Lower lobe of right lung (tissue), 2 donors: ENCODE measurements at regions not wholly inside any gene's neighbourhood (a gene's known extent, or its start where the extent isn't known, plus 50 kb on each side); places are given as distances from the start of the nearest gene placed in this dataset.

Experiments
- ATAC-seq, 2 donors: fragments of 200-7000 bp; cut with Tn5 transposase; one replicate each; pipeline ENCODE4 v1.9.1; 2020 to 2022; ENCODE audit warnings: mild to moderate bottlenecking in 2 of 2, moderate library complexity in 2 of 2
- DNase-seq: peaks from one replicate; pipeline ENCODE4 v3.0.0-alpha.2; 2020
- H3K27ac ChIP-seq: fragments of 200-600 bp; one replicate; pipeline ENCODE4 v1.8.0; 2022
- H3K27me3 ChIP-seq: fragments of 200-600 bp; one replicate; pipeline ENCODE4 v1.8.0; 2022; ENCODE audit warnings: low read depth
- H3K36me3 ChIP-seq: fragments of 200-600 bp; one replicate; pipeline ENCODE4 v1.8.0; 2022; ENCODE audit warnings: mild to moderate bottlenecking
- H3K4me1 ChIP-seq: fragments of 200-600 bp; one replicate; pipeline ENCODE4 v1.8.0; 2022
- H3K4me3 ChIP-seq: fragments of 200-600 bp; one replicate; pipeline ENCODE4 v1.8.0; 2022; ENCODE audit warnings: mild to moderate bottlenecking
- H3K9me3 ChIP-seq: fragments of 200-600 bp; one replicate; pipeline ENCODE4 v1.8.0; 2022
- CTCF ChIP-seq: fragments of 200-600 bp; IDR thresholded peaks from one replicate; pipeline ENCODE4 v1.8.0; 2022; ENCODE audit warnings: antibody characterized with exemption, mild to moderate bottlenecking
- intact Hi-C: fragments of 100-400 bp; cut with DNase I; formaldehyde crosslinking; loops from one replicate; pipeline ENCODE4 v1.11.0; 2022
- donor health status: DM: no; HTN: yes; CAD: no; lungs with severe emphysema.

GRCh38 chr10:120069700-120070099 is 177.2 kb downstream of the SEC23IP start:
- Histone ChIP-seq H3K4me1 (no peaks in the 10 kb centered on the region), H3K4me3 (no peak overlapping the region), H3K27me3 (peaks cover 11% of the 10 kb centered on the region), H3K9me3 (no peaks in the 10 kb centered on the region), H3K36me3 (no peaks in the 10 kb centered on the region), H3K27ac (no peak overlapping the region)
- no peak for DNase-seq
- ATAC-seq, result no peak
- intact Hi-C loops, result no loop called here
- no peak for TF ChIP-seq CTCF

GRCh38 chr10:120075349-120075748 is 182.8 kb downstream of the SEC23IP start:
- no peak for TF ChIP-seq CTCF
- no peak overlapping the region for H3K27ac ChIP-seq
- peaks cover 11% of the 10 kb centered on the region for H3K27me3 ChIP-seq
- ATAC-seq, result no peak
- intact Hi-C loops, result no loop called here
- no peaks in the 10 kb centered on the region for H3K36me3 ChIP-seq
- no peaks in the 10 kb centered on the region for H3K9me3 ChIP-seq
- no peak overlapping the region for H3K4me3 ChIP-seq
- H3K4me1 ChIP-seq, result no peaks in the 10 kb centered on the region
- DNase-seq, result no peak

- ATAC-seq (no peak), DNase-seq (no peak)
- H3K27ac ChIP-seq, result no peak overlapping the region
- H3K27me3 ChIP-seq, result no peaks in the 10 kb centered on the region
- intact Hi-C loops, result no loop called here
- H3K9me3 ChIP-seq, result no peaks in the 10 kb centered on the region
- H3K4me3 ChIP-seq, result no peak overlapping the region
- no peaks in the 10 kb centered on the region for H3K36me3 ChIP-seq
- no peaks in the 10 kb centered on the region for H3K4me1 ChIP-seq
- TF ChIP-seq CTCF, result no peak
These were observed 184.6 kb downstream of the SEC23IP start for GRCh38 chr10:120076996-120077706.

DNA sequence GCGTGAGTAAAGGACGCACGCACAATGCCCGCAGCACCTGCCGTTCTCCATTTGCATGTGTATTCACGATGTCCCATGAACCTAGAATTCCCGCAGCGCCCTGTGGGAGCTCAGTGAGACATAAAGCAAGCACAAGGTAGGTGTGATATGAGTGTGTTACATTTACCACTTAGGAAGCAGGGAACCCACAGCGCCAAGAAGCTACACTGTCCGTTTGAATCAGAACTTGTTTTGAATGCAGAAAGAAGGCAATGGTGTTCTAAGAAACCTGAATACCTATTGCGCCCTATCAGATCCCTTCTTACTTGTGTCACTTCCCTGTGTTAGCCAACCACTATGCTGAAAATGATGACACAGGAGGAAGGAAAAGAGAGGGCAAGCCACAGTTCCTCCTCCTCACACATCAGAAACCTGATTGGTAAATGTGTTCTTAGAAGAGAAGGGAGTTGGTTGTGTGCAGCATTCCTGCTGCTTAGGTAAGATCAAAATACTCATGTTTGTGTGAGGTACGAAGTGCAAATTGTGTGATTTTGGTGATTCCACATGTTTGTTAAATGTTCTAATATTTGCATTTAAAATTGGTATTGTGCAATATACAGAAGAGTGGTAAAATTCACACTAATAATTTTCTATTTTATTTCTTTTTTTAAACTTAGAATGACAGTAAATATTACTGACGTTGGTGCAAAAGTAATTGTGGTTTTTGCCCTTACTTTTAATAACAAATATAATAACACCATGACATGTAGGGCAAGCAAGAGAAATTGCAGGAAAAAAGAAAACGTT is 185.4 kb downstream of the SEC23IP start:
- no peak for TF ChIP-seq CTCF
- intact Hi-C loops, result no loop called here
- Histone ChIP-seq H3K4me3 (no peak overlapping the region), H3K27ac (no peak overlapping the region), H3K27me3 (no peaks in the 10 kb centered on the region), H3K36me3 (no peaks in the 10 kb centered on the region), H3K9me3 (no peaks in the 10 kb centered on the region), H3K4me1 (no peaks in the 10 kb centered on the region)
- ATAC-seq (no peak), DNase-seq (no peak)

DNA sequence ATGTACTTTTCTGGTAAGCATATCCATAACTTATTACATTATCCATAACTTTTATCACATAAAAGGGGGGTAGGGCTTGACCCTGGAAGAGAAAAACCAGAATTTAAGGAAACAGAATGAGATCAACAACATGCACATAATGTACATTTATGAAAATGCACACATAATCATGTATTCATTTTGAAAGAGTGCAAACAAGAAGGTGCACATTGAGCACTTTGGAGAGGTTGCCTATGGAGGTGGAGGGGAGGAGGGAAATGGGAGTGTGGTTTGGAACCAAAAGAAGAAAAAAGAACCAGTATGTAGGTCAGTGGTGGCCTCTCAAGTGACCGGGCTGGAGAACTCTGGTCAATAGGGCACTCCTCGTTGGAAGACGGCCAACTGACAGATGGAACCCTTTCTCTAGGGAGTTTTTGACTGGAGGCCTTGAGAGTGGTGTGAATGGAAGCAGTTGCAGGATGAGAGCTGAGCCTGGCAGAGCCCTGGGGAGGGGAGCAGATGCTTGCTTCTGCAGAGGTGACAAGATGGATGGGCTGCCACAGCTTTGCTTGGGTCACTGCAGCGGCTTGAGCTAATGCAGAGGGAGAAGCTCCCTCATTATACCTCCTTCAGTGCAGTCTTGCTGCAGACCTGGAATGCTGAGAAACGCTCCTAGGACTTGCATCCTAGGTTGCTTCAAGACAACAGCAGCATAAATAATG is 192.7 kb downstream of the SEC23IP start:
- Histone ChIP-seq H3K4me1 (no peaks in the 10 kb centered on the region), H3K27me3 (no peaks in the 10 kb centered on the region), H3K27ac (no peak overlapping the region), H3K4me3 (no peak overlapping the region), H3K9me3 (no peaks in the 10 kb centered on the region), H3K36me3 (no peaks in the 10 kb centered on the region)
- no peak for ATAC-seq
- no peak for TF ChIP-seq CTCF
- intact Hi-C loops, result no loop called here
- no peak for DNase-seq
